Adrenal gland (tissue), 9 donors: ENCODE measurements at regions not wholly inside any gene's neighbourhood (a gene's known extent, or its start where the extent isn't known, plus 50 kb on each side); places are given as distances from the start of the nearest gene placed in this dataset.

Source experiments
- DNase-seq, 7 donors: peaks; one replicate each; pipeline ENCODE4 v3.0.0-alpha.2; 2019 to 2020
- H3K27ac ChIP-seq, 5 donors: fragments of 200-600 bp; sonication (generic) in 4 of 5; 1 replicate in 3 of 5; 2 replicates in 2 of 5; pipeline versions ENCODE4 v1.5.1 to v1.8.0; 2016 to 2020; ENCODE audit warnings: mild to moderate bottlenecking in 1 of 5
- H3K27me3 ChIP-seq: fragments of 200-600 bp; 2 replicates; pipeline ENCODE4 v1.8.0; 2021
- H3K36me3 ChIP-seq, 2 donors: fragments of 200-600 bp; replicated peaks in 1 of 2; 1 replicate in 1 of 2; 2 replicates in 1 of 2; pipeline versions ENCODE4 v1.5.1 to v1.8.0; 2018 to 2022
- H3K4me1 ChIP-seq, 2 donors: fragments of 200-600 bp; replicated peaks in 1 of 2; 1 replicate in 1 of 2; 2 replicates in 1 of 2; pipeline versions ENCODE4 v1.5.1 to v1.8.0; 2018 to 2021
- H3K4me3 ChIP-seq, 4 donors: fragments of 200-600 bp; sonication (generic) in 3 of 4; one replicate each; pipeline ENCODE4 v1.5.1; 2016 to 2018
- H3K9me3 ChIP-seq, 3 donors: fragments of 200-600 bp; sonication (generic) in 1 of 3; replicated peaks in 1 of 3; 1 replicate in 2 of 3; 2 replicates in 1 of 3; pipeline versions ENCODE4 v1.5.1 to v1.8.0; 2016 to 2021
- CTCF ChIP-seq, 6 experiments: fragments of 450-650 bp in 4 of 6; fragments of 200-600 bp in 2 of 6; sonication (generic) in 1 of 6; IDR thresholded peaks; 1 replicate in 5 of 6; 2 replicates in 1 of 6; pipeline versions ENCODE4 v1.5.1 to v1.8.0; 2016 to 2021; ENCODE audit warnings: antibody characterized with exemption in 6 of 6, mild to moderate bottlenecking in 2 of 6, moderate library complexity in 1 of 6
- POLR2A ChIP-seq, 2 donors: fragments of 450-650 bp; IDR thresholded peaks; one replicate each; pipeline ENCODE4 v1.6.1; 2017; ENCODE audit warnings: antibody characterized with exemption in 2 of 2, mild to moderate bottlenecking in 2 of 2, moderate library complexity in 1 of 2
- WGBS, 4 donors: extraction: QIAGEN DNeasy Blood & Tissue Kit in 2 of 4; methylation state at CpG; one replicate each; pipeline versions ENCODE4 v1.1.5 to v1.1.7; 2013 to 2017; 5-methylcytosine and 5-hydroxymethylcytosine counted together
- intact Hi-C, 2 donors: fragments of 100-400 bp; cut with DNase I; formaldehyde crosslinking; loops; one replicate each; pipeline versions ENCODE4 v1.14.1 to v1.15.0; 2022 to 2023
- donor health status: healthy with polysubstance abuse.
- donor health status: Bipolar disorder and iron deficiency.
- donor health status: DM: yes; HTN: yes; CAD: no.
- donor health status: DM: no; HTN: no; CAD: no.
- donor health status: DM: no; HTN: no; CAD: no.

DNA sequence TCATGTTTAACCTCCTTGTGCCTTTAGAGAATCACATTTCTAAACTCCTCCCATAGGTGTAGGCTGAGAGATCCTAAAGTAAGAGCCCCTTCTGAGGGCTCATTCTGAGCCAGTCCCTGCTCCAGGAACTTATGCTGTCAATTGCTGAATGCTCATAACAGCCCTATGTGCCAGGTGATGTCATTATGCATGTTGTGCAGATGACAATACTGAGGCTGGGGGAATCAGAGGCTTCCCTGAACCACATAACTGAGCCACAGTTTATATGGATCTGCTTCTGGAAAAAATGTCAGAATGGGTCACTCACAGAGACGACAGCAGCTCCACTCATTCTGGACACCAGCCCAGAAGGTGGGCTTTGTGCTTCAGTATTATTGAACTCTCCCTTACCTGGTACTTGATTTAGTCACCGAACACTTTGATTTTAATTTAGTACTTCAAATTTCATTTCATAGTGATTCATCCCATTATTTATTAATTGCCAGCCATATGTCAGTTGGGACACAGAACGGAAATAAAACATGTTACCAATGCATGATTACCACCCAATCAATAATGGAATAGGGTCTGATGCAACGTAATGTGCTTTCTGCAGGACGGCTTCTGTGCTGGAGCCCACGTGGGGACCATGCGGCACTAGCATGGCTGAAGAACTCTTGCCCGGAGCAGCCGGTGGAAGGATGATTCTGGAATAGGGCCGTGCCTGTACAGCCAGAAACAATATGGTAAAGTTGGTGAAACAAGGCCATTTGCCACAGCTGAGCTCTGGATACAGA, 406.3 kb downstream of the IRX1 start:
- WGBS, 4 donors: 61 to 70% (median 63%) methylated on average over 10 of the region's 10 CpGs
- H3K36me3 ChIP-seq: no peaks in the 10 kb centered on the region
- TF ChIP-seq POLR2A (IDR thresholded peaks at IDR 0.05): no peak
- no peak for TF ChIP-seq CTCF (IDR thresholded peaks at IDR 0.05)
- no peak for DNase-seq
- no peaks in the 10 kb centered on the region for H3K27me3 ChIP-seq
- no peaks in the 10 kb centered on the region for H3K9me3 ChIP-seq
- intact Hi-C loops: no loop called here
- H3K4me3 ChIP-seq: no peak overlapping the region
- no peak overlapping the region for H3K27ac ChIP-seq
- H3K4me1 ChIP-seq: no peaks in the 10 kb centered on the region

DNA sequence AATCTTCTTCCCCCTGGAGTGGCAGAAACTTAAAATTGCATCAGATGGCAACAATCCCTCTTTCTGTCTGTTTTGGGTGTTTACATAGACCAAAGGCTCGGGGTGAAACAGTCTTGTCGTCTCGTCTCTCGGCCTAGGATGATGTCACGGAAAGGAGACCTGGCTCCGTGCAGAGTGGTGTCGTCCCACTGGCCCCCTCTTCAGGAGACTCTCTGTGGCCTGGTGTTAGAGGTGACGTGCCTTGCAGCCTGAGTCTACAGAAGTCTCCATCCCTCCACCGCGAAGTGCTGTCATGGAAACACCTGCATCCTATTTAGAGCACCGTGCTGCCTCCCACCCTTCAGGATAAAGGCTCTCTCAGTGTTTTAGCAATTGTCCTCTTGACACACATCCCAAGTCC, 409.7 kb downstream of the IRX1 start:
- 74 to 85% (median 80%) methylated on average over 9 to 11 of the region's 11 CpGs for WGBS, 4 donors
- intact Hi-C loops: no loop called here
- no peaks in the 10 kb centered on the region for H3K27me3 ChIP-seq
- TF ChIP-seq POLR2A (IDR thresholded peaks at IDR 0.05): no peak
- no peak for TF ChIP-seq CTCF (IDR thresholded peaks at IDR 0.05)
- no peaks in the 10 kb centered on the region for H3K4me1 ChIP-seq
- DNase-seq: no peak
- no peaks in the 10 kb centered on the region for H3K36me3 ChIP-seq
- H3K4me3 ChIP-seq: no peak overlapping the region
- no peak overlapping the region for H3K27ac ChIP-seq
- no peaks in the 10 kb centered on the region for H3K9me3 ChIP-seq

- Histone ChIP-seq H3K9me3 (no peaks in the 10 kb centered on the region), H3K4me1 (no peaks in the 10 kb centered on the region), H3K36me3 (no peaks in the 10 kb centered on the region), H3K4me3 (no peak overlapping the region), H3K27me3 (no peaks in the 10 kb centered on the region), H3K27ac (no peak overlapping the region)
- 92 to 98% (median 96%) methylated on average over 3 of the region's 3 CpGs for WGBS, 4 donors
- no peak for DNase-seq
- intact Hi-C loops: no loop called here
- TF ChIP-seq POLR2A (IDR thresholded peaks at IDR 0.05): no peak
- TF ChIP-seq CTCF (IDR thresholded peaks at IDR 0.05): no peak
Observed at GRCh38 chr5:4007001-4007400, 411.4 kb downstream of the IRX1 start.

- Histone ChIP-seq H3K9me3 (no peaks in the 10 kb centered on the region), H3K27me3 (no peaks in the 10 kb centered on the region), H3K4me3 (no peak overlapping the region), H3K36me3 (no peaks in the 10 kb centered on the region), H3K27ac (no peak overlapping the region), H3K4me1 (no peaks in the 10 kb centered on the region)
- no peak for DNase-seq
- TF ChIP-seq CTCF (IDR thresholded peaks at IDR 0.05): no peak
- TF ChIP-seq POLR2A (IDR thresholded peaks at IDR 0.05): no peak
- WGBS, 4 donors: 81 to 96% (median 83%) methylated on average over 3 to 6 of the region's 6 CpGs
- intact Hi-C loops: no loop called here
Observed at GRCh38 chr5:4011943-4012342, 416.3 kb downstream of the IRX1 start.
